ENCODE measurements at regions not wholly inside any gene's neighbourhood (a gene's known extent, or its start where the extent isn't known, plus 50 kb on each side); places are given as distances from the start of the nearest gene placed in this dataset.

GRCh38 chr3:103126115-103126514 lies 691.3 kb downstream of the ZPLD1 start:
- no peak for DNase-seq (ENCODE audit: low read depth in 1 of 2, low spot score in 1 of 2)
- TF ChIP-seq REST (IDR thresholded peaks at IDR 0.05; ENCODE audit: insufficient replicate concordance, low read depth) (no peak), SPI1 (IDR thresholded peaks at IDR 0.05; ENCODE audit: borderline replicate concordance, low read depth) (no peak), GABPA (IDR thresholded peaks at IDR 0.05; ENCODE audit: low read depth) (no peak), POLR2AphosphoS5 (IDR thresholded peaks at IDR 0.05; ENCODE audit: low read depth) (no peak), CTCF (IDR thresholded peaks at IDR 0.05; ENCODE audit: insufficient read depth, low read length) (no peak)
- Histone ChIP-seq H3K27ac (replicated peaks) (no peak overlapping the region), H3K4me3 (replicated peaks; ENCODE audit: insufficient read depth, low read length) (no peak overlapping the region), H3K27me3 (ENCODE audit: insufficient read depth, poor library complexity, severe bottlenecking) (no peaks in the 10 kb centered on the region)

- DNase-seq (ENCODE audit: low read depth in 1 of 2, low spot score in 1 of 2), result no peak
- no peak overlapping the region for H3K4me3 ChIP-seq (replicated peaks; ENCODE audit: insufficient read depth, low read length)
- TF ChIP-seq REST (IDR thresholded peaks at IDR 0.05; ENCODE audit: insufficient replicate concordance, low read depth) (no peak), GABPA (IDR thresholded peaks at IDR 0.05; ENCODE audit: low read depth) (no peak), SPI1 (IDR thresholded peaks at IDR 0.05; ENCODE audit: borderline replicate concordance, low read depth) (no peak), POLR2AphosphoS5 (IDR thresholded peaks at IDR 0.05; ENCODE audit: low read depth) (no peak), CTCF (IDR thresholded peaks at IDR 0.05; ENCODE audit: insufficient read depth, low read length) (no peak)
- no peaks in the 10 kb centered on the region for H3K27me3 ChIP-seq (ENCODE audit: insufficient read depth, poor library complexity, severe bottlenecking)
- no peak overlapping the region for H3K27ac ChIP-seq (replicated peaks)
Observed at GRCh38 chr3:103127098-103127630, 692.3 kb downstream of the ZPLD1 start.

GRCh38 chr3:103127737-103128136 lies 692.9 kb downstream of the ZPLD1 start:
- Histone ChIP-seq H3K4me3 (replicated peaks; ENCODE audit: insufficient read depth, low read length) (no peak overlapping the region), H3K27me3 (ENCODE audit: insufficient read depth, poor library complexity, severe bottlenecking) (no peaks in the 10 kb centered on the region), H3K27ac (replicated peaks) (no peak overlapping the region)
- TF ChIP-seq SPI1 (IDR thresholded peaks at IDR 0.05; ENCODE audit: borderline replicate concordance, low read depth) (no peak), CTCF (IDR thresholded peaks at IDR 0.05; ENCODE audit: insufficient read depth, low read length) (no peak), GABPA (IDR thresholded peaks at IDR 0.05; ENCODE audit: low read depth) (no peak), REST (IDR thresholded peaks at IDR 0.05; ENCODE audit: insufficient replicate concordance, low read depth) (no peak), POLR2AphosphoS5 (IDR thresholded peaks at IDR 0.05; ENCODE audit: low read depth) (no peak)
- no peak for DNase-seq (ENCODE audit: low read depth in 1 of 2, low spot score in 1 of 2)

Data from HL-60 (cell line).